Calu3 (cell line): ENCODE measurements at regions not wholly inside any gene's neighbourhood (a gene's known extent, or its start where the extent isn't known, plus 50 kb on each side); places are given as distances from the start of the nearest gene placed in this dataset.

Source experiments
- BruUV-seq: library from RNA; stranded (reverse); fragments of 400-500 nt; replicated peaks from 2 replicates; lab custom pipeline; 2021; lab: Mats Ljungman, UMichigan
- CTCF ChIA-PET: fragments of 300-600 bp; sonication (Branson Sonifier 250); formaldehyde crosslinking; loops from one replicate; lab custom pipeline; 2022; ENCODE audit warnings: antibody characterized with exemption; lab: Charles Lee
- DNase-seq: peaks from one replicate; pipeline ENCODE4 v3.0.0; 2022
- H3K27ac Mint-ChIP-seq: one replicate; pipeline ENCODE4 v1.8.0; 2022; ENCODE audit warnings: mixed read lengths; ENCODE audit not compliant: unreplicated experiment
- H3K27me3 Mint-ChIP-seq: one replicate; pipeline ENCODE4 v1.8.0; 2022; ENCODE audit warnings: mixed read lengths; ENCODE audit not compliant: unreplicated experiment
- H3K36me3 Mint-ChIP-seq: one replicate; pipeline ENCODE4 v1.8.0; 2022; ENCODE audit warnings: mild to moderate bottlenecking, moderate library complexity, mixed read lengths; ENCODE audit not compliant: insufficient read depth, unreplicated experiment
- H3K4me1 Mint-ChIP-seq: one replicate; pipeline ENCODE4 v1.8.0; 2022; ENCODE audit warnings: mild to moderate bottlenecking, low read depth, mixed read lengths; ENCODE audit not compliant: unreplicated experiment
- H3K4me3 Mint-ChIP-seq: one replicate; pipeline ENCODE4 v1.8.0; 2022; ENCODE audit warnings: mild to moderate bottlenecking, low read depth, moderate library complexity, mixed read lengths; ENCODE audit not compliant: unreplicated experiment
- H3K9me3 Mint-ChIP-seq: one replicate; pipeline ENCODE4 v1.8.0; 2022; ENCODE audit warnings: low read depth, mixed read lengths; ENCODE audit not compliant: unreplicated experiment
- intact Hi-C: fragments of 100-400 bp; cut with micrococcal nuclease; formaldehyde crosslinking; loops from one replicate; pipeline ENCODE4 v1.10.0; 2022; ENCODE audit not compliant: unreplicated experiment
- TF ChIP-seq, protein P1 (sequence below): fragments of 200-600 bp; IDR thresholded peaks from one replicate; pipeline ENCODE4 v1.8.0; 2022; ENCODE audit warnings: antibody characterized with exemption; ENCODE audit not compliant: unreplicated experiment

DNA sequence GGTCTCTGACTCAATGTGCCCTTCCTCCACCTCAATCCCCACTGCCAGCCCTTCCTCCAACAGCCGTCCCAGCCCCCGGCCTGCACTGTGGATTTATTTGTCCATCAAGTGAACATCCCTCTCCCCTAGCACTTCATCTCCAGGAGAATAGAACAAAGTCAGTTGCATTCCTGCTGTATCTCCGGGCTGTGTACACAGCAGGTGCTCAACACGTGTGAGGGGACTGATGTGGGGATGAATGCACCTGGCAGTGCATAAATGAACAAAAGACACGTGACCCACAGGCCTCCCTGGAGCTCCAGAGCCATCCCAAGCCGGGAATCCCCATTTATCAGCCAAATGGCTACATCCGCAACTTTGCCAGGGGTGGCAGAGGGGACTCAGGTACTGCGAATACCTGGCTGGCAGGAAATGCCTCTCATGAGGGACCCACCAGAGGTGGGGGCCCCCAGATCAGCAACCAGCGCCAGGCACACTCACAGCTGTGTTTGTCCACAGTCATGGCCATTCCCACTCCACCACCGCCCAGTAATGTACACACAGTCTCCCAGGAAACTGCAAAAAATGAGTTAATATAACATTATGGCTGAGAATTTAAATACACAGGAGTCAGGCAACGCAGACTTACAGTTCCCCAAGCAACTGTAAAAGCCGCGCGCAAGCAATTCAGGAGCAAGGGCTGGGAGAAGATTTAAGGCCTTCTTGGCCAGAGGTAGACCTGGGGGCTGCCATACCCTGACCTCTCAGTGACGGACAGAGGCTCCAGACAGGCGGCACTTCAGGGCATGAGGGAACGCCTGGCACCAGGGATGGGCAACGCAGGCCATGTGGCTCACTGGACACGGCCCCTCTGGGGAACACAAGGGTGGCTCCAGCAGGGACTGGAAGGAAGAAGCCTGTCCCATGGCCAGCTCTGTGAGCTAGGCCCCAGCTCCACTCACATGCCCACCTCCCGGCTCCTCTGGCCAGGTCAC lies 50.3 kb upstream of the TCF20 start:
- no peaks in the 10 kb centered on the region for H3K36me3 Mint-ChIP-seq
- H3K4me3 Mint-ChIP-seq = no peak overlapping the region
- TF ChIP-seq, protein P1, sequence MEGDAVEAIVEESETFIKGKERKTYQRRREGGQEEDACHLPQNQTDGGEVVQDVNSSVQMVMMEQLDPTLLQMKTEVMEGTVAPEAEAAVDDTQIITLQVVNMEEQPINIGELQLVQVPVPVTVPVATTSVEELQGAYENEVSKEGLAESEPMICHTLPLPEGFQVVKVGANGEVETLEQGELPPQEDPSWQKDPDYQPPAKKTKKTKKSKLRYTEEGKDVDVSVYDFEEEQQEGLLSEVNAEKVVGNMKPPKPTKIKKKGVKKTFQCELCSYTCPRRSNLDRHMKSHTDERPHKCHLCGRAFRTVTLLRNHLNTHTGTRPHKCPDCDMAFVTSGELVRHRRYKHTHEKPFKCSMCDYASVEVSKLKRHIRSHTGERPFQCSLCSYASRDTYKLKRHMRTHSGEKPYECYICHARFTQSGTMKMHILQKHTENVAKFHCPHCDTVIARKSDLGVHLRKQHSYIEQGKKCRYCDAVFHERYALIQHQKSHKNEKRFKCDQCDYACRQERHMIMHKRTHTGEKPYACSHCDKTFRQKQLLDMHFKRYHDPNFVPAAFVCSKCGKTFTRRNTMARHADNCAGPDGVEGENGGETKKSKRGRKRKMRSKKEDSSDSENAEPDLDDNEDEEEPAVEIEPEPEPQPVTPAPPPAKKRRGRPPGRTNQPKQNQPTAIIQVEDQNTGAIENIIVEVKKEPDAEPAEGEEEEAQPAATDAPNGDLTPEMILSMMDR = no peak
- peaks cover 21% of the 10 kb centered on the region for H3K4me1 Mint-ChIP-seq
- H3K27me3 Mint-ChIP-seq = no peaks in the 10 kb centered on the region
- no peak overlapping the region for H3K27ac Mint-ChIP-seq
- H3K9me3 Mint-ChIP-seq = no peaks in the 10 kb centered on the region
- intact Hi-C loops = no loop called here
- no TSS peak for BruUV-seq
- CTCF ChIA-PET = interaction anchor here (1.1 kb wide), 1 partner anchor 8 kb away, joined by 3 read pairs; no protein-coding TSS in a partner anchor
- no peak for DNase-seq
